CD8-positive, alpha-beta memory T cell (primary cell): ENCODE measurements at regions not wholly inside any gene's neighbourhood (a gene's known extent, or its start where the extent isn't known, plus 50 kb on each side); places are given as distances from the start of the nearest gene placed in this dataset.
A peak's percentile ranks its signal among the peaks of the same experiment; 100 is the strongest.

Experiments
- CTCF ChIA-PET: fragments of 350-600 bp; sonication (Branson Sonifier 250); formaldehyde crosslinking; loops from one replicate; lab custom pipeline; 2021; ENCODE audit warnings: antibody characterized with exemption; lab: Charles Lee
- POLR2A ChIA-PET: fragments of 350-600 bp; sonication (Branson Sonifier 250); formaldehyde crosslinking; loops from one replicate; lab custom pipeline; 2021; ENCODE audit warnings: antibody characterized with exemption; lab: Charles Lee
- DNase-seq, 5 donors: peaks; one replicate each; pipeline versions ENCODE4 v3.0.0 to v3.0.0-alpha.2; 2020 to 2022; ENCODE audit warnings: mixed read lengths in 1 of 5
- H3K27ac ChIP-seq: one replicate; pipeline ENCODE4 v1.7.0; 2013; ENCODE audit warnings: low read depth, mild to moderate bottlenecking, low read length, moderate library complexity
- H3K27me3 ChIP-seq: 2 replicates; pipeline ENCODE4 v1.7.0; 2013; ENCODE audit warnings: low read length, mild to moderate bottlenecking; ENCODE audit not compliant: insufficient read depth, poor library complexity, severe bottlenecking
- H3K36me3 ChIP-seq: 2 replicates; pipeline ENCODE4 v1.7.0; 2013; ENCODE audit warnings: mild to moderate bottlenecking, low read length, moderate library complexity; ENCODE audit not compliant: insufficient read depth
- H3K4me1 ChIP-seq: 2 replicates; pipeline ENCODE4 v1.7.0; 2013; ENCODE audit warnings: mild to moderate bottlenecking, low read length, moderate library complexity; ENCODE audit not compliant: insufficient read depth
- H3K4me3 ChIP-seq: 2 replicates; pipeline ENCODE4 v1.7.0; 2013; ENCODE audit warnings: mild to moderate bottlenecking, low read length
- H3K9me3 ChIP-seq: 2 replicates; pipeline ENCODE4 v1.7.0; 2013; ENCODE audit warnings: mild to moderate bottlenecking, low read length
- H3K27ac Mint-ChIP-seq, 8 donors: one replicate each; pipeline ENCODE4 v1.8.0; 2020 to 2021; ENCODE audit warnings: mixed read lengths in 8 of 8, mild to moderate bottlenecking in 6 of 8, inconsistent platforms in 3 of 8, moderate library complexity in 3 of 8
- H3K27me3 Mint-ChIP-seq, 2 donors: one replicate each; pipeline ENCODE4 v1.8.0; 2020 to 2021; ENCODE audit warnings: mixed read lengths in 2 of 2, mild to moderate bottlenecking in 1 of 2, moderate library complexity in 1 of 2
- H3K36me3 Mint-ChIP-seq, 3 donors: one replicate each; pipeline ENCODE4 v1.8.0; 2020 to 2021; ENCODE audit warnings: mixed read lengths in 3 of 3, inconsistent platforms in 1 of 3, mild to moderate bottlenecking in 1 of 3
- H3K4me1 Mint-ChIP-seq, 3 donors: one replicate each; pipeline ENCODE4 v1.8.0; 2020 to 2021; ENCODE audit warnings: mixed read lengths in 3 of 3, inconsistent platforms in 1 of 3, mild to moderate bottlenecking in 1 of 3
- H3K4me3 Mint-ChIP-seq, 7 donors: one replicate each; pipeline ENCODE4 v1.8.0; 2020 to 2021; ENCODE audit warnings: mixed read lengths in 7 of 7, mild to moderate bottlenecking in 6 of 7, moderate library complexity in 4 of 7, inconsistent platforms in 2 of 7
- H3K9me3 Mint-ChIP-seq, 5 donors: one replicate each; pipeline ENCODE4 v1.8.0; 2020 to 2022; ENCODE audit warnings: mixed read lengths in 5 of 5, mild to moderate bottlenecking in 3 of 5, moderate library complexity in 2 of 5, inconsistent platforms in 1 of 5

DNA sequence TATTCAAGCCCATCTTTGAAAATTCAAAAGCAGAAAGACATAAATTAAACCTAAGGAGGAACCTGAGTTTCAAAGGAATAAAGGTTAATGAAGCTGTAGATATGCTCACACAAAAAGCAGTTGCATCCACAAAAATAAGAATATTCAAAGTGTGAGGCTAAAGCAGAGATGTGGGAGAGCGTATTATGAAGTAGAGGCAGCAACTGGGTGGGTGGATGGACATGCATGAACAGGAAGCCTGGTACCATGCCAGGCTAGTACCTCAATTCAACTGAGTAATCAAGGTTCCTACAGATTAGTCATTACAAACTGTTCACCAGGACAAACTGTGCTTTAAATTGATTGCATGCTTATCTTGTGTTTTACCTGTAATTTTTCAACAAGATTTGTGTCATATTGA is 330.0 kb upstream of the PKDCC start:
- Mint-ChIP-seq H3K36me3 (peaks cover 0 to 7% (median 3%) of the 10 kb centered on the region in 3 donors), H3K27me3 (peaks cover 0 to 3% of the 10 kb centered on the region in 2 donors), H3K4me1 (peaks cover 6 to 32% (median 14%) of the 10 kb centered on the region in 3 donors), H3K27ac (no peak overlapping the region), H3K4me3 (peak overlapping the region in 1 of 7 donors; percentile 11), H3K9me3 (peaks cover 0 to 2% (median 0%) of the 10 kb centered on the region in 5 donors)
- H3K27me3 ChIP-seq = no peaks in the 10 kb centered on the region
- ChIA-PET POLR2A (no interaction called here), CTCF (no interaction called here)
- no peak overlapping the region for H3K27ac ChIP-seq
- H3K4me1 ChIP-seq = no peaks in the 10 kb centered on the region
- H3K9me3 ChIP-seq = no peaks in the 10 kb centered on the region
- no peak for DNase-seq
- H3K4me3 ChIP-seq = no peak overlapping the region
- H3K36me3 ChIP-seq = no peaks in the 10 kb centered on the region

DNA sequence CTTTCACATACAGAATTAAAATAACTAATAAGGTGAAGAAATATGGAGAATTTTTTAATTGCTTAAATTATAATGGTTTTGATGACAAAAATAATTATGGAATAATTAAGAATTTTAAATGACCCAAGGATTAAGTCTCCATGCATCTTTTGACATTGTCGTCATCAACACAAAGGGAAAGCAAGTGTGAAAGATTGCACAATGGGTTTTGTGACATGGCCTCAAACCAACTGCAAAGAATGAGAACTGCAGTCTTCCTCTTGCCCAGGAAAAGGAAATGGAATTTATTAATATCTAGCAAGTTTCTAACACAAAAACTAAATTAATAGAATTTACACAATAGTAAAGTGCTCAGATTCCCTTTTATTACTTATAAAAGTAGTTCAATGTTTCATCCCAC is 329.1 kb upstream of the PKDCC start:
- peaks cover 0 to 7% (median 3%) of the 10 kb centered on the region in 3 donors for H3K36me3 Mint-ChIP-seq
- no peak overlapping the region for H3K4me3 ChIP-seq
- H3K27me3 Mint-ChIP-seq = peaks cover 0 to 3% of the 10 kb centered on the region in 2 donors
- no peak overlapping the region for H3K4me3 Mint-ChIP-seq
- no peak overlapping the region for H3K27ac Mint-ChIP-seq
- H3K36me3 ChIP-seq = no peaks in the 10 kb centered on the region
- ChIA-PET POLR2A (no interaction called here), CTCF (no interaction called here)
- peaks cover 6 to 32% (median 14%) of the 10 kb centered on the region in 3 donors for H3K4me1 Mint-ChIP-seq
- H3K27ac ChIP-seq = no peak overlapping the region
- no peak for DNase-seq
- H3K9me3 Mint-ChIP-seq = peaks cover 0 to 2% (median 0%) of the 10 kb centered on the region in 5 donors
- H3K27me3 ChIP-seq = no peaks in the 10 kb centered on the region
- no peaks in the 10 kb centered on the region for H3K9me3 ChIP-seq
- H3K4me1 ChIP-seq = no peaks in the 10 kb centered on the region

DNA sequence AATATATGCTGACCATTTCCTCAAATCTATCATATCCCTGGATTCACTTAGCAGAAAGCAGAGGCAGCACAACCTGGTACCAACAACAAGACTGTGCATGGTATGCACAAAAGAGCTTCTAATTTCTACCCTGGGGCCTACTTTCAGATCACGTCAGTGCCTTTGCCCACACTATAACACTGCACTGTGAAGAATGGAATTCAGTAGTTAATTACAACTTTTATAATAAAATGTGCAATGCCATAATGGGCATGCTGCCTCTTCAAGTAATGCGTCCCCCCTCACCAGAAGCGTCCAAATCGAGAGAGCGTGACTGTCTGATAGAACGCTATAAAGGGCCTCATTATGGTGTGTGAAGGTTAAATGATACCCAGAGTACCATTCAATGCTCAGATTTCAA is 328.1 kb upstream of the PKDCC start:
- Histone ChIP-seq H3K4me1 (no peaks in the 10 kb centered on the region), H3K27me3 (no peaks in the 10 kb centered on the region), H3K27ac (no peak overlapping the region), H3K36me3 (no peaks in the 10 kb centered on the region), H3K4me3 (no peak overlapping the region), H3K9me3 (no peaks in the 10 kb centered on the region)
- Mint-ChIP-seq H3K36me3 (peaks cover 0 to 7% (median 3%) of the 10 kb centered on the region in 3 donors), H3K4me3 (no peak overlapping the region), H3K9me3 (peaks cover 0 to 2% (median 0%) of the 10 kb centered on the region in 5 donors), H3K27ac (peak overlapping the region in 1 of 8 donors; percentile 14), H3K27me3 (peaks cover 0 to 3% of the 10 kb centered on the region in 2 donors), H3K4me1 (peaks cover 6 to 32% (median 14%) of the 10 kb centered on the region in 3 donors)
- POLR2A ChIA-PET = no interaction called here
- CTCF ChIA-PET = no interaction called here
- DNase-seq = no peak

DNA sequence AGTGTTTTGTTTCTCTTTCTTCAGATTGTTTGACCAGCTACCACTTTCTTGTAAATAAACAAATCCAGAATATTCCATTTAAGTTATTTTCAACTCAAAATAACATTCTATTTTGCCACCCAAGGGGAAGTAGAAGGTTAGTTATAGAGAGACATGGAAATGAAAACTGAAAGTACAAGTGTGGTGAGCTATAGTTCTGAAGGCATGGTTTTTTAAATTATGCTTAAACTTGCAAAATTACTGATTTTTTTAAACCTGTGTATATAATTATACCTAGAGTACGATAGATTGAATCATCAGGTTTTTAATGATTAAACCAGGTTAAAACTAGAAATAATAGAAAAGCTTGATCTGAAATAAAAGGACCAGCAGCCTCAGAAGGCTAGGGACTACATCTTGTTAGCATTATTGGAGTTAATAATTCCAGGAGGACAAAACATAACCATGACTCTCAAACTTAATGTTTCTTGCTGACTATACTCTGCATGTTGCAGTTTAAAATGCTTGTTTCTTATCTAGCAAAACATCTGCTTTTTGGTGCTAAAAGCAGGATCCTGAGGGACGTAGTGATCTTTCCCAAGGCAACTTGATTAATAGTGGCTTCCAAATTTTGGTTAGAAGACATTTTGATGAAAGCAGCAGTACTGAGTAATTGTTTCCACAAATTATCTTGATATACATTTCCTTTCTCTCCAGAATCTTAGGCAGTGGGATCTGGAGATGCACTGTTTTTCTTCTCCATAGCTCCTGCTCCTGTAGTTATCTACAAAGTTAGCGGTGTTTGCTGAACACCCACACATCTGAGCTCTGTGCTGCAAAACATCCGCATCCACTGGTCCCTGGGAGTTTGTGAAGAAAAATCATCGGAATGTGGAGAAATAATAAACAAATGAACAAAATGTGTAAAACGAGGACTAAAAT is 327.2 kb upstream of the PKDCC start:
- peak overlapping the region in 1 of 7 donors; percentile 22 for H3K4me3 Mint-ChIP-seq
- POLR2A ChIA-PET = no interaction called here
- no peaks in the 10 kb centered on the region for H3K27me3 ChIP-seq
- H3K27ac Mint-ChIP-seq = peak overlapping the region in 1 of 8 donors; percentile 54
- no peak for DNase-seq
- peaks cover 0 to 7% (median 3%) of the 10 kb centered on the region in 3 donors for H3K36me3 Mint-ChIP-seq
- no peak overlapping the region for H3K27ac ChIP-seq
- peaks cover 0 to 2% (median 0%) of the 10 kb centered on the region in 5 donors for H3K9me3 Mint-ChIP-seq
- H3K36me3 ChIP-seq = no peaks in the 10 kb centered on the region
- peaks cover 5 to 25% (median 12%) of the 10 kb centered on the region in 3 donors for H3K4me1 Mint-ChIP-seq
- no peak overlapping the region for H3K4me3 ChIP-seq
- no peaks in the 10 kb centered on the region for H3K9me3 ChIP-seq
- CTCF ChIA-PET = no interaction called here
- H3K27me3 Mint-ChIP-seq = peaks cover 0 to 3% of the 10 kb centered on the region in 2 donors
- H3K4me1 ChIP-seq = no peaks in the 10 kb centered on the region

DNA sequence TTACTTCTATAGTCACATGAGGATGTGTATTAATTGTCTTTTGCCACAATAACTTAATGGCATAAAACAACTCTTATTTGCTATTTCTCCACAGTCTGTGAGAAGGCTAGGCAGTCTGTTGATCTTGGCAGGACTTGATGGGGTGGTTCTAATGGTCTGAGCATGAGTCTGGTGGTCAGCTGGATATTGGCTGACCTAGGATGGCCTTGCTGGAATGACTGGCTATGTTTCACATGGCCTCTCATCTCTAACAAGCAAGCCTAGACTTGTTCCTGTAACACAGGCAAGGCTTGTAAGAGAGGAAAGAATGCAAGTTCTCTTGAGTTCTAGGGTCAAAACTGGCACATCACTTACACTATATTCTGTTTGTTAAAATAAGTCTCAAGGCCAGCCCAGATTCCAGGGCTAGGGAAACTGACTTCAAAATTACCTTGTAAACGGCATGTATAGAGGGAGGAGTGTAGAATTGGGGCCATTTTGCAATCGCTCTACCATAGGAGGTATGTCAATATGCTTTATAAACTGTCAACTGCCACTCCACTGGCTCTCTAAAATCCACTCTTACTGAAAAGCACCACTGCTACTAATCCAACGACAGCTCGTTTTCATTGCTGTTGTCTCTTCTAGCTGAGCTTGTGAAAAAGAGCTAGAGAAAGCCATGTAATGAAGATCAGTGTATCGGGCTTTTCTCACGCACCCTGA is 325.0 kb upstream of the PKDCC start:
- Histone ChIP-seq H3K4me1 (no peaks in the 10 kb centered on the region), H3K27ac (no peak overlapping the region), H3K36me3 (no peaks in the 10 kb centered on the region), H3K27me3 (no peaks in the 10 kb centered on the region), H3K4me3 (no peak overlapping the region), H3K9me3 (no peaks in the 10 kb centered on the region)
- Mint-ChIP-seq H3K4me1 (peaks cover 0 to 12% (median 6%) of the 10 kb centered on the region in 3 donors), H3K4me3 (no peak overlapping the region), H3K27me3 (peaks cover 0 to 1% of the 10 kb centered on the region in 2 donors), H3K36me3 (peaks cover 0 to 7% (median 3%) of the 10 kb centered on the region in 3 donors), H3K9me3 (peaks cover 0 to 2% (median 0%) of the 10 kb centered on the region in 5 donors), H3K27ac (no peak overlapping the region)
- ChIA-PET CTCF (no interaction called here), POLR2A (no interaction called here)
- no peak for DNase-seq

DNA sequence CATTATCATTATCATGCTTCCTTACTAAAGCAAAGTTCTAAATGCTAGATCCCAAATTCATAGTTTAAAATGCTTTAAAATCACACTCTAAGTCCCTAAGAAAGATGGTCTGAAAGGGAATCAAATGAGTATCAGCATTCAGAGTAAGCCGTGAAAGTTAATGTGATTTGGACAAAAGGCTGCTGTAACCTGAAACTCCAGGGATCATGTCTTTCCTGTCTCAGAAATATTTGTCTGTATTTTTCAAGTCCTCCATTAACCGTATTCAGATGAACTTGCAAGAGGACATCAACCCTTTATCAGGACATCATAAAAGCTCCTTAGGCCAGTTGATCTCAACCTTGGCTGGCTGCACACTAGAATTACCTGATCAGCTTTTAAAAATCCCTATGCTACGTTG is 324.3 kb upstream of the PKDCC start:
- no peaks in the 10 kb centered on the region for H3K9me3 ChIP-seq
- no peak for DNase-seq
- Mint-ChIP-seq H3K36me3 (peaks cover 0 to 7% (median 3%) of the 10 kb centered on the region in 3 donors), H3K27me3 (peaks cover 0 to 1% of the 10 kb centered on the region in 2 donors), H3K4me3 (no peak overlapping the region), H3K9me3 (peaks cover 0 to 4% (median 0%) of the 10 kb centered on the region in 5 donors), H3K4me1 (peaks cover 0 to 12% (median 6%) of the 10 kb centered on the region in 3 donors), H3K27ac (no peak overlapping the region)
- POLR2A ChIA-PET = interaction anchor here (0.6 kb wide), 1 partner anchor 10 kb away, joined by 3 read pairs; no protein-coding TSS in a partner anchor
- no peak overlapping the region for H3K4me3 ChIP-seq
- no peak overlapping the region for H3K27ac ChIP-seq
- H3K27me3 ChIP-seq = no peaks in the 10 kb centered on the region
- CTCF ChIA-PET = no interaction called here
- no peaks in the 10 kb centered on the region for H3K4me1 ChIP-seq
- H3K36me3 ChIP-seq = no peaks in the 10 kb centered on the region

DNA sequence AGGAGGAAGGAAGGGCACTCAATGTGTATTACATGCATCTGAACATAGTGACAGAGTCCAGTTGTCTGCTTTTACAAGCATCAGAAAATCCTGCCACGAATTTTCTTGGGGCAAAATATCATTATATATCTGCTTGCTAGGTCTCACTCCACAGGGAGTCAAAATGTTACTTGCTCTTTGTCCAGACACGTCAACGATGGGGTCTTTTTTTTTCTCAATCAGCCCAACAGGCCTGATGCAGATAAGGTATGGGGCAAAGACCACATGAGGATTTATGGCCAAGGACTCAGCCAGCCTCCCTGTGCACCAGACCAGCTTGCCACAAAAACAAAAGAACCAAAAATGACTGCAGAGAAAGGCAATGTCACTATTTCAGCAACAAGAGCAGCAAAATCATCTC is 323.4 kb upstream of the PKDCC start:
- no peak overlapping the region for H3K27ac ChIP-seq
- no peaks in the 10 kb centered on the region for H3K4me1 ChIP-seq
- Mint-ChIP-seq H3K27ac (no peak overlapping the region), H3K36me3 (peaks cover 0 to 4% (median 3%) of the 10 kb centered on the region in 3 donors), H3K27me3 (peaks cover 0 to 2% of the 10 kb centered on the region in 2 donors), H3K4me1 (peaks cover 0 to 12% (median 6%) of the 10 kb centered on the region in 3 donors), H3K9me3 (peaks cover 0 to 4% (median 0%) of the 10 kb centered on the region in 5 donors), H3K4me3 (no peak overlapping the region)
- no peak overlapping the region for H3K4me3 ChIP-seq
- POLR2A ChIA-PET = no interaction called here
- H3K9me3 ChIP-seq = no peaks in the 10 kb centered on the region
- CTCF ChIA-PET = no interaction called here
- no peaks in the 10 kb centered on the region for H3K27me3 ChIP-seq
- H3K36me3 ChIP-seq = no peaks in the 10 kb centered on the region
- no peak for DNase-seq

DNA sequence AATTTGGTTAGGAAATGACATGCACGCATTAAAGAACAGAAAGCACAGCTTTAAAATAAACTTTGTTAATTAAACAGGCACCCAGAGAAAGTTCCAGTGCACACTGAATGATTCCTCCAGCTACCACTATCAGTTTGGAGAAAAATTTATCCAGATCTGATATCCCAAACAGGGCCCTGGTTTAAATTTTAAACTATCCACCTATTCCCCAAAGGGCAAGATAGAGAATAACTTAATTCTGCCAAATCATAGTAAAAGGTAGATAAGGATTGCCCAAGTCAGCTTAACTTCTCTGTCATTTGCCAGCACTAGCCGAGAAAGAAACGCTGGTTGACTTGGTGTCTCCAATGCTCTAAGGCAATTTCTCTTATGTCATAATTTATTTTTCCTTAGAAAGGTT is 321.9 kb upstream of the PKDCC start:
- H3K27ac Mint-ChIP-seq = no peak overlapping the region

More for the DNA sequence above, 321.9 kb upstream of the PKDCC start:
- H3K27ac ChIP-seq = no peak overlapping the region
- H3K36me3 ChIP-seq = no peaks in the 10 kb centered on the region
- Mint-ChIP-seq H3K4me1 (peaks cover 0 to 2% (median 0%) of the 10 kb centered on the region in 3 donors), H3K4me3 (no peak overlapping the region), H3K36me3 (peaks cover 0 to 2% (median 0%) of the 10 kb centered on the region in 3 donors), H3K9me3 (peaks cover 0 to 4% (median 0%) of the 10 kb centered on the region in 5 donors), H3K27me3 (peaks cover 2 to 4% of the 10 kb centered on the region in 2 donors)
- H3K27me3 ChIP-seq = no peaks in the 10 kb centered on the region
- H3K4me1 ChIP-seq = no peaks in the 10 kb centered on the region
- POLR2A ChIA-PET = no interaction called here
- no peak for DNase-seq
- no peak overlapping the region for H3K4me3 ChIP-seq
- H3K9me3 ChIP-seq = no peaks in the 10 kb centered on the region
- CTCF ChIA-PET = no interaction called here
